ENCODE measurements at regions not wholly inside any gene's neighbourhood (a gene's known extent, or its start where the extent isn't known, plus 50 kb on each side); places are given as distances from the start of the nearest gene placed in this dataset.
"Not testable (repeated sequence)": the region's sequence is repeated elsewhere in the genome, so short reads cannot be mapped to it uniquely, and the experiment has no call there.

- not testable (repeated sequence) for TF ChIP-seq CTCF (IDR thresholded peaks at IDR 0.05; ENCODE audit: extremely low read depth in 1 of 2, insufficient read depth in 1 of 2, low read depth in 1 of 2, low read length in 2 of 2); POLR2A (IDR thresholded peaks at IDR 0.05; ENCODE audit: low read depth, low read length); JUN (IDR thresholded peaks at IDR 0.05; ENCODE audit: borderline replicate concordance, insufficient read depth, insufficient read length, low read depth); MAX (IDR thresholded peaks at IDR 0.05; ENCODE audit: insufficient read depth, insufficient read length); FOS (IDR thresholded peaks at IDR 0.05; ENCODE audit: borderline replicate concordance, insufficient read depth, low read length)
Measured at GRCh38 chr14:51366460-51366859, 126.4 kb downstream of the TMX1 start.

All from endothelial cell of umbilical vein (primary cell).